ENCODE measurements at regions not wholly inside any gene's neighbourhood (a gene's known extent, or its start where the extent isn't known, plus 50 kb on each side); places are given as distances from the start of the nearest gene placed in this dataset.

DNA sequence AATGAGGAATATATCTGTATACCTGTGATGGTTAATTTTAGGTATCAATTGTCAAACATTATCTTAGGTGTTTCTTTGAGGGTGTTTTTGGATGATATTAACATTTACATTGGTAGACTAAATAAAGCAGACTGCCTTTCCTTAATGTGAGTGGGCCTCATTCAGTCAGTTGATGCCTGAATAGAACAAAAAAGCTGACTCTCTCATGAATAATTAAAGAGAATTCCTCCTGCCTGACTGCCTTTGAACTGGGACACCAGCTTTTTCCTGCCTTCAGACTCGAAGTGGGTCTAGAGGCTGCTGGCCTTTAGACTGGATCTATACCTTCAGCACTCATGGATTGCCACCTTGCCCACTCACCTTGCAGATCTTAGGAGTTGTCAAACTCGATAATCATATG lies 117.9 kb upstream of the TMEM168 start:
- Histone ChIP-seq H4K8ac (ENCODE audit: extremely low read depth, insufficient read depth, low read length) (no peak overlapping the region), H3K27me3 (replicated peaks in 1 of 4; ENCODE audit: control insufficient read depth in 3 of 4, extremely low read depth in 1 of 4, insufficient read depth in 3 of 4, low read length in 3 of 4) (no peaks in the 10 kb centered on the region), H3K23ac (ENCODE audit: insufficient read length) (no peak overlapping the region), H3K4me2 (ENCODE audit: insufficient read depth in 1 of 2, low read depth in 2 of 2, low read length in 2 of 2) (peak overlapping the region in 1 of 2 experiments; percentile 3; a peak in 2 of 4 replicates), H3K4ac (replicated peaks; ENCODE audit: insufficient read length, low read depth, low read length) (no peak overlapping the region), H2BK15ac (ENCODE audit: low read length) (no peak overlapping the region), H4K20me1 (replicated peaks in 1 of 2; ENCODE audit: control insufficient read depth in 1 of 2, insufficient read depth in 2 of 2, low read length in 2 of 2) (no peaks in the 10 kb centered on the region), H3K9ac (replicated peaks in 1 of 4; ENCODE audit: extremely low read depth in 1 of 4, low read depth in 3 of 4, low read length in 3 of 4) (no peak overlapping the region), H2BK20ac (ENCODE audit: low read length) (no peak overlapping the region), H2AK5ac (ENCODE audit: low read depth, low read length) (no peak overlapping the region), H4K5ac (ENCODE audit: insufficient read length, low read depth, low read length) (no peak overlapping the region), H3K36me3 (ENCODE audit: control insufficient read depth in 2 of 4, insufficient read depth in 4 of 4, low read length in 3 of 4) (peaks cover 0 to 13% (median 2%) of the 10 kb centered on the region in 4 experiments; a peak in 3 of 8 replicates), H3K18ac (ENCODE audit: extremely low read depth, low read length) (no peak overlapping the region), H3K79me1 (ENCODE audit: low read depth, low read length) (no peaks in the 10 kb centered on the region; the same call in 1 of the 2 replicates), H3K4me3 (ENCODE audit: extremely low read depth in 1 of 4, insufficient read depth in 2 of 4, low read depth in 3 of 4, low read length in 4 of 4) (no peak overlapping the region), H2AFZ (ENCODE audit: low read length) (no peak overlapping the region), H2BK120ac (replicated peaks; ENCODE audit: low read depth, low read length) (no peak overlapping the region), H4K91ac (replicated peaks; ENCODE audit: insufficient read length, low read length) (no peak overlapping the region), H3K4me1 (replicated peaks in 1 of 4; ENCODE audit: control insufficient read depth in 3 of 4, insufficient read depth in 4 of 4, low read length in 3 of 4) (no peaks in the 10 kb centered on the region), H2BK12ac (ENCODE audit: low read depth, low read length) (no peak overlapping the region), H3K27ac (ENCODE audit: low read depth, low read length) (no peak overlapping the region), H3K9me3 (ENCODE audit: insufficient read depth in 2 of 2, low read depth in 1 of 2, low read length in 1 of 2) (no peaks in the 10 kb centered on the region; a peak in 1 of 4 replicates), H3K56ac (replicated peaks; ENCODE audit: insufficient read length, low read depth, low read length) (no peak overlapping the region), H3K14ac (ENCODE audit: insufficient read length) (no peak overlapping the region), H3K23me2 (ENCODE audit: low read depth, low read length) (no peaks in the 10 kb centered on the region; the same call in 1 of the 2 replicates), H2BK5ac (ENCODE audit: low read depth, low read length) (no peak overlapping the region), H3K79me2 (ENCODE audit: control insufficient read depth in 1 of 2, insufficient read depth in 2 of 2, low read length in 2 of 2) (peaks cover 0 to 6% of the 10 kb centered on the region in 2 experiments; a peak in 1 of 4 replicates)
- DNase-seq (ENCODE audit: low read depth in 1 of 2, low spot score in 2 of 2) (no peak), FAIRE-seq (peak; percentile 42)
- ChIA-PET POLR2A (ENCODE audit: partially characterized antibody) (interaction anchor here (1.0 kb wide), 1 partner anchor 9 kb away, joined by 4 read pairs; no protein-coding TSS in a partner anchor), CTCF (ENCODE audit: partially characterized antibody) (interaction anchor here (1.1 to 1.3 kb wide), 2 partner anchors 31 to 514 kb away, joined by 3 to 4 read pairs; no protein-coding TSS in a partner anchor)
- TF ChIP-seq YY1 (IDR thresholded peaks at IDR 0.05; ENCODE audit: low read depth, low read length) (no peak), RAD21 (IDR thresholded peaks at IDR 0.05 in 1 of 2, conservative IDR thresholded peaks at IDR 0.05 in 1 of 2; ENCODE audit: low read depth in 2 of 2, low read length in 2 of 2) (no peak), JUND (IDR thresholded peaks at IDR 0.05; ENCODE audit: low read length) (no peak), EGR1 (IDR thresholded peaks at IDR 0.05; ENCODE audit: borderline replicate concordance, low read depth, low read length) (no peak), CHD1 (IDR thresholded peaks at IDR 0.05; ENCODE audit: low read depth, low read length) (no peak), CREB1 (IDR thresholded peaks at IDR 0.05) (no peak), JUN (IDR thresholded peaks at IDR 0.05; ENCODE audit: low read depth, low read length) (no peak), ASH2L (IDR thresholded peaks at IDR 0.05; ENCODE audit: low read length) (no peak), TCF12 (IDR thresholded peaks at IDR 0.05; ENCODE audit: low read depth, low read length) (no peak)
- WGBS, 2 experiments (ENCODE audit: extremely low coverage in 1 of 2, insufficient coverage in 1 of 2, insufficient read length in 1 of 2, insufficient replicate concordance in 2 of 2, low coverage in 1 of 2, low lambda C conversion rate in 2 of 2, missing lambda C conversion rate in 1 of 2), result 66% methylated on average over 2 of the region's 2 CpGs; no CpG with 5 or more reads in 1 of the 2 experiments
